Neural crest cell (in vitro differentiated cells): ENCODE measurements at regions not wholly inside any gene's neighbourhood (a gene's known extent, or its start where the extent isn't known, plus 50 kb on each side); places are given as distances from the start of the nearest gene placed in this dataset.

Experiments used
- DNase-seq: peaks from one replicate; pipeline ENCODE4 v3.0.0; 2021; ENCODE audit warnings: low read depth, mixed read lengths, low spot score
- H3K27ac Mint-ChIP-seq: one replicate; pipeline ENCODE4 v1.8.0; 2021; ENCODE audit warnings: mild to moderate bottlenecking, mixed read lengths; ENCODE audit not compliant: unreplicated experiment
- H3K27me3 Mint-ChIP-seq: 2 replicates; pipeline ENCODE4 v1.8.0; 2021; ENCODE audit warnings: low read depth, mild to moderate bottlenecking, mixed read lengths
- H3K36me3 Mint-ChIP-seq: 2 replicates; pipeline ENCODE4 v1.8.0; 2021; ENCODE audit warnings: low read depth, mild to moderate bottlenecking, mixed read lengths
- H3K4me1 Mint-ChIP-seq: 2 replicates; pipeline ENCODE4 v1.8.0; 2021; ENCODE audit warnings: mixed read lengths
- H3K4me3 Mint-ChIP-seq: one replicate; pipeline ENCODE4 v1.8.0; 2021; ENCODE audit warnings: mild to moderate bottlenecking, mixed read lengths
- H3K9me3 Mint-ChIP-seq: 2 replicates; pipeline ENCODE4 v1.8.0; 2021; ENCODE audit warnings: mixed read lengths
- CTCF ChIP-seq: fragments of 200-600 bp; sonication (generic); conservative IDR thresholded peaks from 2 replicates; pipeline ENCODE4 v1.5.0; 2021; ENCODE audit warnings: antibody characterized with exemption, mild to moderate bottlenecking

GRCh38 chr18:38487521-38487920 lies 921.9 kb upstream of the CELF4 start:
- no peak for TF ChIP-seq CTCF
- H3K27me3 Mint-ChIP-seq: no peaks in the 10 kb centered on the region
- no peaks in the 10 kb centered on the region for H3K9me3 Mint-ChIP-seq
- peaks cover under 1% of the 10 kb centered on the region for H3K4me1 Mint-ChIP-seq
- no peak overlapping the region for H3K4me3 Mint-ChIP-seq
- DNase-seq: no peak
- H3K27ac Mint-ChIP-seq: no peak overlapping the region
- no peaks in the 10 kb centered on the region for H3K36me3 Mint-ChIP-seq

- Mint-ChIP-seq H3K4me1 (peaks cover 14% of the 10 kb centered on the region), H3K27ac (no peak overlapping the region), H3K36me3 (no peaks in the 10 kb centered on the region), H3K9me3 (peaks cover 5% of the 10 kb centered on the region), H3K4me3 (no peak overlapping the region), H3K27me3 (no peaks in the 10 kb centered on the region)
- DNase-seq: no peak
- TF ChIP-seq CTCF: no peak
These were observed 917.7 kb upstream of the CELF4 start for GRCh38 chr18:38483326-38483725.

- Mint-ChIP-seq H3K27ac (peak overlapping the region; percentile 87), H3K4me3 (no peak overlapping the region), H3K9me3 (peaks cover 7% of the 10 kb centered on the region), H3K36me3 (no peaks in the 10 kb centered on the region), H3K4me1 (peaks cover 14% of the 10 kb centered on the region), H3K27me3 (no peaks in the 10 kb centered on the region)
- no peak for DNase-seq
- no peak for TF ChIP-seq CTCF
These were observed 916.0 kb upstream of the CELF4 start for GRCh38 chr18:38481576-38481975.

- TF ChIP-seq CTCF: no peak
- DNase-seq: no peak
- no peaks in the 10 kb centered on the region for H3K27me3 Mint-ChIP-seq
- H3K36me3 Mint-ChIP-seq: no peaks in the 10 kb centered on the region
- no peaks in the 10 kb centered on the region for H3K4me1 Mint-ChIP-seq
- no peak overlapping the region for H3K4me3 Mint-ChIP-seq
- peaks cover 7% of the 10 kb centered on the region for H3K9me3 Mint-ChIP-seq
- H3K27ac Mint-ChIP-seq: no peak overlapping the region
These were observed 910.1 kb upstream of the CELF4 start for GRCh38 chr18:38475686-38476085.

GRCh38 chr18:38473535-38473934 lies 907.9 kb upstream of the CELF4 start:
- no peaks in the 10 kb centered on the region for H3K36me3 Mint-ChIP-seq
- no peaks in the 10 kb centered on the region for H3K27me3 Mint-ChIP-seq
- no peak overlapping the region for H3K4me3 Mint-ChIP-seq
- no peak for DNase-seq
- H3K4me1 Mint-ChIP-seq: no peaks in the 10 kb centered on the region
- TF ChIP-seq CTCF: no peak
- H3K9me3 Mint-ChIP-seq: peaks cover 2% of the 10 kb centered on the region
- H3K27ac Mint-ChIP-seq: no peak overlapping the region

- Mint-ChIP-seq H3K27me3 (no peaks in the 10 kb centered on the region), H3K27ac (no peak overlapping the region), H3K4me1 (no peaks in the 10 kb centered on the region), H3K9me3 (no peaks in the 10 kb centered on the region), H3K4me3 (no peak overlapping the region), H3K36me3 (no peaks in the 10 kb centered on the region)
- TF ChIP-seq CTCF: no peak
- no peak for DNase-seq
These were observed 904.8 kb upstream of the CELF4 start for GRCh38 chr18:38470421-38470820.
